HG03558 (cell line): ENCODE measurements at regions not wholly inside any gene's neighbourhood (a gene's known extent, or its start where the extent isn't known, plus 50 kb on each side); places are given as distances from the start of the nearest gene placed in this dataset.
"Not testable (repeated sequence)": the region's sequence is repeated elsewhere in the genome, so short reads cannot be mapped to it uniquely, and the experiment has no call there.

ENCODE experiments used
- ATAC-seq: cut with Tn5 transposase; IDR thresholded peaks from one replicate; pipeline ENCODE4 v1.9.1; 2021; ENCODE audit warnings: moderate number of reproducible peaks; ENCODE audit not compliant: unreplicated experiment; ENCODE audit errors: extremely low read depth

DNA sequence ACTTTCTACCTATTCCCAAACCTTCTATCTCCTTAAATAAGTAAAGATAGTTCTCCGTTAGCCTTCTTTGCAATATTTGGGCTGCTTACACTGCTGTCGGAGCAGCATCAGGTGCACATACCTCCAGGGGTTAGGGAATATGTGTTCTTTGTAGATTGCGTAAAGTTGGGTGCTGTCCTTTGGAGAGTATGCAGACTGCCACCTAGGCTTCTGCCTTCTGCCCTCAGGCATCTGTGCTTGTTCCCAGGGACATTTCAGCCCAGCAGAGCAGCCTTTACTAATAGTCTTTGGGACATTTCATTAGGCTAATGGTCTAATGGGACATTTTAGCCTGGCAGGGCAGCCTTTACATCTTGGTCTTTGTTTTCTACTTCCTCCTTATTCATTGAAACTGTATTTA, 260.6 kb downstream of the TPBG start:
- ATAC-seq, result no peak

- not testable (repeated sequence) for ATAC-seq
Measured at GRCh38 chr6:82626946-82627345, 263.3 kb downstream of the TPBG start.

- ATAC-seq, result no peak
Measured at GRCh38 chr6:82629921-82630320, 266.3 kb downstream of the TPBG start.

GRCh38 chr6:82641677-82642076, 278.1 kb downstream of the TPBG start:
- ATAC-seq, result no peak

GRCh38 chr6:82645536-82646230, 282.1 kb downstream of the TPBG start:
- no peak for ATAC-seq

DNA sequence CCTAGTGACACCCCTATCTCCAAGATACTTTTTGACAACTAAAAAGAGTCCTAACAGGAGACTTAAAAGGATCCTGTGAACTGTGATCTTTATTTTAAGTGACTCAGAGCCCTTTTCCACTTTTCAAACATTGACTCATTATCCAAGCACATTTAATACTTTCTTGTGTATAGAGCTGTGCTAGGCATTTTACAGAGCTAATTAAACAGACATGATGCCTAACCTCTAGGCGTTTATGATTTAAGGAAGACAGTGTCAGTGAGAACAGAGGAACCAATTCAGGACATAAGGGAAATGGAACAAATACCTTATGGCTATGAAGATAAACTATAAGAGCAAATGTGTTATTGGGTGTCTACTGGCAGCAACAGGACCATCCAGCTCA, 282.6 kb downstream of the TPBG start:
- no peak for ATAC-seq

GRCh38 chr6:82651845-82652335, 288.3 kb downstream of the TPBG start:
- no peak for ATAC-seq

GRCh38 chr6:82679232-82679631, 315.6 kb downstream of the TPBG start:
- ATAC-seq, result no peak

- no peak for ATAC-seq
Measured at GRCh38 chr6:82680192-82680591, 316.6 kb downstream of the TPBG start.

DNA sequence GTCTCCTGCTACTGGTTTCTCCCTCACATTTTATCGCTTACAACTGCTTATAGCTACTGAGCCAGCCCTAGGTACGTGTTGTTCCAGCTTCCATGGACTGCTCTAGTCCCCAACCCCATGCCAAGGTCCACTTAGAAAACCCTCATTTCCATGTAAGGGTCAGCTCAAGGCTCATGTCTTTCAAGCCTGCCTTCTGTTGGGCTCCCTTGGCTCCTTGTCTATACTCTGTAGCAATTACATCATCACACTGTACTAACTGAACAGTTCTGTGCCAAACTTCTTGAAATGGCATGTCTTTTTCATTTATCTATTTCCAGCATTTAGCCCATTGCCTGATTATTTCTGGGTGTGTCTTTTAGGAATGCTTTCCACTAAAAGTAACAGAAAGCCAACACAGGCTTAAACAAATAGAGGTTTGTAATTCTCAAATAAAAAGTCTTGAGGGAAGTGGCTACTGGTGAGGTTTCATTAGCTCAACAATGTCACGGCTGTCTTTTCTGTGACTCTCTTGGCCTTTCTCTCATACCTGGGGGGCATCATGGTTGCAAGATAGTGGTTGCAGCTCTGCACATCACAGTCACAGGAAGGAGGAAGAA, 317.6 kb downstream of the TPBG start:
- no peak for ATAC-seq

GRCh38 chr6:82686719-82687118, 323.1 kb downstream of the TPBG start:
- ATAC-seq, result no peak

- no peak for ATAC-seq
Measured at GRCh38 chr6:82687855-82688254, 324.2 kb downstream of the TPBG start.

GRCh38 chr6:82690283-82690682, 326.7 kb downstream of the TPBG start:
- no peak for ATAC-seq

- no peak for ATAC-seq
Measured at GRCh38 chr6:82691997-82692396, 328.4 kb downstream of the TPBG start.

- no peak for ATAC-seq
Measured at GRCh38 chr6:82693094-82693493, 329.5 kb downstream of the TPBG start.

- ATAC-seq, result no peak
Measured at GRCh38 chr6:82701341-82701740, 337.7 kb downstream of the TPBG start.

- ATAC-seq, result no peak
Measured at GRCh38 chr6:82702574-82702973, 339.0 kb downstream of the TPBG start.

- no peak for ATAC-seq
Measured at GRCh38 chr6:82703230-82703629, 339.6 kb downstream of the TPBG start.

- ATAC-seq, result no peak
Measured at GRCh38 chr6:82704045-82704444, 340.4 kb downstream of the TPBG start.

DNA sequence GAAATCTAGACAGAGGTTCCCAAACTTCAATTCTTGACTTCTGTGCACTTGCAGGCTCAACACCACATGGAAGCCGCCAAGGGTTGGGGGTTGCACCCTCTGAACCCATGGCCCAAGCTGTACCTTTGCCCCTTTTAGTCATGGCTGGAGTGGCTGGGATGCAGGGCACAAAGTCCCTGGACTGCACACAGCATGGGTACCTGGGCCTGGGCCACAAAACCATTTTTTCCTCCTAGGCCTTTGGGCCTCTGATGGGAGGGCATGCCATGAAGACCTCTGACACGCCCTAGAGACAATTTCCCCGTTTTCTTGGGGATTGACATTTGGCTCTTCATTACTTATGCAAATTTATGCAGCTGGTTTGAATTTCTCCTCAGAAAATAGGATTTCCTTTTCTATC, 342.0 kb downstream of the TPBG start:
- ATAC-seq, result no peak

DNA sequence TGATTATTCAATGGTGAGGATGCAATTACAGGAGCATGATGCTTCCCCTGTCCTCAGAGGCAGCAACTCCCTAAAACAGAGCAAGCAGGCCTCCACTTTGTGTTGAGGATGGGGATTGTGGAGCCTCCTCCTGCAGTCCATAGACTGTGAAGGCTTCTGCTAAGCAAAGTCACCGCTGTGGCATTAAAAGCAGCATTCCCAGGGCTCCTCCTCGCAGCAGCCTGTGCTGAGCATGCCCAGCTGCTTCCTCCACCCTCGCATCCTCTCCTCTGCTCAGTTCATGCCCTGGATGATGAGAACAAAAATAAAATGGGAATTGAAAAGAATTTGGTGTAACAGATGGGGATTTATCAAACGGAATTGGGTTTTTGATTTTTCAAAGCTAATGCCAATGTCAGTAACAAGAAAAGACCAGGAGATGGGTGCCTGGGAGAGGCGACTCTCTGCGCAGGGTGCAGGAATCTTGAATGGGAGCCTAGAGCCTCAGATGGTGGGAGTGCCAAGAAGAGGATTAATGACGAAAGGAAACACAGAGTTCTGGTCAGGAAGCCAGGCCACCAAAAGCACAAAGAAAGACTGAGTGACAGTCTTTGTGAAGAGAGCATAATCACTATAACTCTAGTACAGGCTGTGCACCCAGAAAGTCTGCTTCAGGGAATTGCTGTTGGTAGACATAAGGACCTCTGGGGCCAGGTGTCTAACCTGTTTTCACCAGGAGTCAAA, 347.6 kb downstream of the TPBG start:
- ATAC-seq, result no peak
